ENCODE measurements at regions not wholly inside any gene's neighbourhood (a gene's known extent, or its start where the extent isn't known, plus 50 kb on each side); places are given as distances from the start of the nearest gene placed in this dataset.

DNA sequence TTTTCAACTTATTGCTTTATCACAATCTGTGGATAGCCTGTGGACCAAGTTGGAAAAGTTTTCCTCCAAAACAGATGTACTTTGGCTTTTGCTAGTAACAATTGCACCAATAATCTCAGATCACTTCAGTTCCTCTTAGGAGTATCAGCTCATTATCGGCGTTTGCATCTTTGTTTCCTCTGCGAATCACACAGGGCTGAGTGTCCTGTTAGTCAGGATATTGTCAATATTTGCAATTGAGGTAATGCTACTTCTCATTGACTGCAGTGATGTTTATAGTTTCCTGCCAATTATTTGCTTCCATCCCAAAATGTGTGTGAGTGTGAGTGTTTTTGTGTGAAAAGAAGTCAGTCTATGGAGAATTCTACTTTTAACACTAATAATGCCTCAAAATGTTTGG is 545.0 kb downstream of the SI start:
- TF ChIP-seq JUND (IDR thresholded peaks at IDR 0.05) (no peak), TCF12 (IDR thresholded peaks at IDR 0.05) (no peak), EP300 (IDR thresholded peaks at IDR 0.05; ENCODE audit: borderline replicate concordance in 1 of 2, low read depth in 1 of 2, low read length in 1 of 2) (no peak), RAD21 (IDR thresholded peaks at IDR 0.05; ENCODE audit: low read length) (no peak), TEAD4 (IDR thresholded peaks at IDR 0.05; ENCODE audit: borderline replicate concordance, insufficient read depth) (no peak)
- TF ChIP-seq, protein P1, sequence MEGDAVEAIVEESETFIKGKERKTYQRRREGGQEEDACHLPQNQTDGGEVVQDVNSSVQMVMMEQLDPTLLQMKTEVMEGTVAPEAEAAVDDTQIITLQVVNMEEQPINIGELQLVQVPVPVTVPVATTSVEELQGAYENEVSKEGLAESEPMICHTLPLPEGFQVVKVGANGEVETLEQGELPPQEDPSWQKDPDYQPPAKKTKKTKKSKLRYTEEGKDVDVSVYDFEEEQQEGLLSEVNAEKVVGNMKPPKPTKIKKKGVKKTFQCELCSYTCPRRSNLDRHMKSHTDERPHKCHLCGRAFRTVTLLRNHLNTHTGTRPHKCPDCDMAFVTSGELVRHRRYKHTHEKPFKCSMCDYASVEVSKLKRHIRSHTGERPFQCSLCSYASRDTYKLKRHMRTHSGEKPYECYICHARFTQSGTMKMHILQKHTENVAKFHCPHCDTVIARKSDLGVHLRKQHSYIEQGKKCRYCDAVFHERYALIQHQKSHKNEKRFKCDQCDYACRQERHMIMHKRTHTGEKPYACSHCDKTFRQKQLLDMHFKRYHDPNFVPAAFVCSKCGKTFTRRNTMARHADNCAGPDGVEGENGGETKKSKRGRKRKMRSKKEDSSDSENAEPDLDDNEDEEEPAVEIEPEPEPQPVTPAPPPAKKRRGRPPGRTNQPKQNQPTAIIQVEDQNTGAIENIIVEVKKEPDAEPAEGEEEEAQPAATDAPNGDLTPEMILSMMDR (IDR thresholded peaks at IDR 0.05), result no peak
- TF ChIP-seq, protein P2, sequence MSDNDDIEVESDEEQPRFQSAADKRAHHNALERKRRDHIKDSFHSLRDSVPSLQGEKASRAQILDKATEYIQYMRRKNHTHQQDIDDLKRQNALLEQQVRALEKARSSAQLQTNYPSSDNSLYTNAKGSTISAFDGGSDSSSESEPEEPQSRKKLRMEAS (IDR thresholded peaks at IDR 0.05; ENCODE audit: low read depth), result no peak

Measured in SK-N-SH (cell line).